Left cardiac atrium (tissue), 4 donors: ENCODE measurements at regions not wholly inside any gene's neighbourhood (a gene's known extent, or its start where the extent isn't known, plus 50 kb on each side); places are given as distances from the start of the nearest gene placed in this dataset.

Experiments used
- ATAC-seq, 2 donors: fragments of 200-7000 bp; cut with Tn5 transposase; one replicate each; pipeline ENCODE4 v1.9.1; 2020; ENCODE audit warnings: mild to moderate bottlenecking in 2 of 2, moderate library complexity in 2 of 2
- DNase-seq: peaks from one replicate; pipeline ENCODE4 v3.0.0-alpha.2; 2020
- intact Hi-C, 2 donors: fragments of 100-400 bp; cut with DNase I; formaldehyde crosslinking; loops; one replicate each; pipeline versions ENCODE4 v1.14.1 to v1.15.1; 2022 to 2023
- donor health status: DM: no; HTN: yes; CAD: no.
- donor health status: DM: no; HTN: yes; CAD: no; lungs with severe emphysema.
- donor health status: DM: yes; HTN: yes; CAD: no.
- donor health status: Dilated cardiomyopathy.

DNA sequence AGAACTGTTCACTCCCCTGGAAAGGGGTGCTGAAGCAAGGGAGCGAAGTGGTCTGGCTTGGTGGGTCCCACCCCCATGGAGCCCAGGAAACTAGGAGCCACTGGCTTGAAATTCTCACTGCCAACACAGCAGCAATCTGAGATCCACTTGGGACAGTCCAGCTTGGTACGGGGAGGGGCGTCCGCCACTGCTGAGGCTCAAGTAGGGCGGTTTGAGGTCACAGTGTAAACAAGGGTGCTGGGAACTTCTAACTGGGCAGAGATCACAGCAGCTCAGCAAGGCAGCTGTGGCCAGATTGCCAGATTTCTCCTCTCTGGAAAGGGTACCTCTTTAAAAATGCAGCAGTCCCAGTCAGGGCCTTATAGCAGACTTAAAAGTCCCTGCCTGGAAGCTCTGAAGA lies 53.9 kb upstream of the GALNTL6 start:
- intact Hi-C loops: no loop called here
- DNase-seq (no peak), ATAC-seq (no peak)

DNA sequence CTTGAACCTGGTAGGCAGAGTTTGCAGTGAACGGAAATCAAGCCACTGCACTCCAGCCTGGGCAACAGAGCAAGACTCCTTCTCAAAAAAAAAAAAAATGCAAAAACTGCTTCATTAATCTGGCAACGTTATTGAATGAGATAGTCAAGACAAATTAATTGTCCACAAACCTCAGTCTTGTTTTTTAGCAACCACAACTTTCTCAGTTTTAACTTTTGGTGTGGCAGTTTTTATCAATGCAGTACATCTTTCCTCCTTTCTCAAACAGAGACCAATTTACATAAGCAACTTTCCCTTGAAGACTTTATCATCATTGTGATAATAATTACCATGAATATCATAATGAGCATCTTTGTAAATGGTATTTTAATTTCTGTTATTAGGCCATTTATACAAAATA lies 61.7 kb upstream of the GALNTL6 start:
- no peak for DNase-seq
- intact Hi-C loops: no loop called here
- no peak for ATAC-seq

- intact Hi-C loops: no loop called here
- DNase-seq (no peak), ATAC-seq (no peak)
Measured at GRCh38 chr4:171746418-171746817, 66.8 kb upstream of the GALNTL6 start.

DNA sequence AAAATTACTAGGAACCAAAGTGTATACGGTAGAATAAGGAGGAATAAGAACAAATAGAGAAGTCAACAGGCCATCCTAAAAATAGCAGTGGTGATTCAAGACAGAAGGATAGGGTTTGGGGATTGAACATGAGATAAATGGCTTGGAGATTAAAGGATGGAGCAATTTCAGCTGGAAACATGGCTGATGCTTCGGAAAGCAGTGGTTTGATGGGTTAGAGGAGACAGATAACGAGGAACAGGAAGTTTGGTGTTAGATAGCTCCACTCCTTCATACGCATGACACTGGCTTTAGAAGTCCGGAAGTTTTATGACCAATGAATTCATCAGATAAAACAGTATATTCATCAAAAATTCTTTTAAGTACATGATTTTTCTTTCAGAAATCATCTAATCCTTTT lies 70.8 kb upstream of the GALNTL6 start:
- ATAC-seq: no peak
- no peak for DNase-seq
- intact Hi-C loops: no loop called here

- intact Hi-C loops: no loop called here
- ATAC-seq: no peak
- DNase-seq: no peak
Measured at GRCh38 chr4:171727185-171727584, 86.0 kb upstream of the GALNTL6 start.

DNA sequence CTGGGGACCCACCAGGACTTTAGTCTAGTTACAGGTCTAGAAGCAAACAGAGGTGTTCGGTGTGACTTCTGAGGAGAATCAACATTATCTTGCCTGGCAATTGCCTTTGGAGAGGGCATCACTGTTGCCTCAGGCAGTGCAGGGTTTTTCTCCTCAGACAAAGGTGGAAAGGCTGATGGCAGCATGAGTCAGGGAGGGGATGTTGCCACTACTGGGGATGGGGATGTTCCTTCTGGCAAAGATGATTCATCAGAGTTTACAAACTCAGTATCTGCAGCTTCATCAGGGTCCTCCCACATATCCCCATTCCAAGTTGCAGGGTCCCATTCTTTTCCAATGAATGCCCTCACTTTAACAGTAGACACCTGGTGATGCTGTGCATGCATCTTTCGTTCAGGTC lies 91.3 kb upstream of the GALNTL6 start:
- intact Hi-C loops: no loop called here
- DNase-seq (no peak), ATAC-seq (no peak)

DNA sequence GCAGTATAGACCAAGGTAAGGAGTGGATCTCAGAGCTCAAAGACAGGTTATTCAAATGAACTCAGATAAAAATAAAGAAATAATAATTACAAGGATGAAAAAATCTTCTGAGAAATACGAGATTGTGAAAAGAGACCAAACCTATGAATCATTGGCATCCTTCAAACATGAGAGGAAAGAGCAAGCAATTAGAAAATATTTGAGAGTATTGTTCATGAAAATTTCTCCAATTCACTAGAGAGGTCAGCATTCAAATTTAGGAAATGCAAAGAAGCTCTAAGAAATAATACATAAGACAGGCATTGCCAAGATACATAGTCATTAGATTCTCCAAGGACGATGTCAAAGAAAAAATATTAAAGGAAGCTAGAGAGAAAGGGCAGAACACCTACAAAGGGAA lies 93.5 kb upstream of the GALNTL6 start:
- intact Hi-C loops: no loop called here
- DNase-seq: no peak
- ATAC-seq: no peak

DNA sequence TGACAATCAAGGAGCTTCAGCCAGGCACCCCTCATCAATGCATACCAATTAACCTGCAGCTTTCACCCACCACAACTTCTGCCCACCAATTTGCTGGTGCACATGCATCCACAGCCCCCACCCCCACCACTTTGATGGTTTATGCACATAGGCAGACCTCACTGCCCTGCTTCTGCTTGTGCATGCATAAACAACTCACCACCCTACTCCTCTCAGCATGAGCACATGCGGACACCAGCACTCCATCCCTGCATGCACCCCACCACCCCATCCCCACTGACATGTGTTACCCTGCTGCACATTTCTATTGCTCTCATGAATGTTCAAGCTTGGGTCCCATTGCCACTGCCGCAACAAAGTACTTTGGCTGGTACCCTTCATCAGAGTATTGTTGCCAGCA lies 94.5 kb upstream of the GALNTL6 start:
- no peak for DNase-seq
- ATAC-seq: no peak

GRCh38 chr4:171718069-171718468 lies 95.1 kb upstream of the GALNTL6 start:
- DNase-seq: no peak
- ATAC-seq: no peak
- intact Hi-C loops: no loop called here

More for the DNA sequence above, 94.5 kb upstream of the GALNTL6 start:
- intact Hi-C loops: no loop called here

DNA sequence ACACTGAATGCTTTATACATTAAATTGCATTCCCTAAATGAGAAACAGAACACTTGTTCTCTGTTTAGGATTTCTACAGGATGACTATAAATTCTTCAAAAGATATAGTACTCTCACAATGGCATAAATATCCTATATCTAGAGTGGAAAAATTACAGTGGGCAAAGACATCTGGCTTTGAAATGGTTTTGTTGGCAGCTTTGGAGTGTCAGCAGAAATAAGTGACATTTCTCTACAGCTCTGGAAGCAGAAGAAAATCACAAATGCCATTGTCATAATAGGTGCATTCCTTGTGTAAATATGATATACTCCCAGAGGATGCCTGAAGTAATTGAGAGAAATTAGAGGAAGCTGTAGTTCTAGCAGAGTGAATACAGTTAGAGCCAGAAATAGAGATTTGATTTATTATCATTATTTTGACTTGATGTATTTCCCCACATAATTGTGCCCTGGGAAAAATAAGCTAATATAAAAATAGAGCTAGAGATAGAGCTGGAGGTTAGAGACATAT lies 95.9 kb upstream of the GALNTL6 start:
- intact Hi-C loops: no loop called here
- no peak for ATAC-seq
- no peak for DNase-seq

- DNase-seq (no peak), ATAC-seq (no peak)
- intact Hi-C loops: no loop called here
Measured at GRCh38 chr4:171715973-171716372, 97.2 kb upstream of the GALNTL6 start.

DNA sequence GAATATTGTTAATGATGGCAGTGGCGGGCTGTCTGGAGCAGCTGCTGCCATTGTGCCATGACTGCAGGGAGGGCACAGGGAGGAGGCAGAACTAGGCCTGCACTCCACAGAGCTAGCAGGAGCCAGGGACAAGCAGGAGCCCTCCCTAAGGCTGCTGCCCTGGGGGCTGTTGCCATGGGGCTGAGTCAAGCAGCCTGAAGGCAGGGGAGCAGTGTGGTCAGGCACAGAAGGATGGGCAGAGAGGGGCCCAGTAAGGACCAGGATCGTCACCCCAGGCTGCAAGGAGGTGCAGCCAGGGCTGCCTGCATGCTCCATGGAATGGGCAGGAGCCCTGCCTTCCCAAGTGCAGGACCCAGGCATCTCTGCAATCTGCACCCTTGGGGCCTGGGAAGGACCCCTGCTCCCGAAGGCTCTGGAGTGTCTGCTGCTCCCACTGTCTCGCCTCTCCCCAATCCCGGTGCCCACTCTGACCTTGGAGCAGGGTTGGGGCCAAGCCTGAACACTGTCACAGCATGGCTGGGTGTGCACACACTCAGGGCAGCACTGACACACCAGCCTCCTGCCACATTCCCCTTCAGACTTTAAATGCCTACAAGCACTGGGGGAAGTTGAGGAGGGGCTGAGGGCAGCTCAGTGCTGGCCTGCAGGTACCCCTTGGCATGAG lies 98.3 kb upstream of the GALNTL6 start:
- no peak for ATAC-seq
- no peak for DNase-seq
- intact Hi-C loops: no loop called here

GRCh38 chr4:171710743-171711142 lies 102.5 kb upstream of the GALNTL6 start:
- DNase-seq: no peak

DNA sequence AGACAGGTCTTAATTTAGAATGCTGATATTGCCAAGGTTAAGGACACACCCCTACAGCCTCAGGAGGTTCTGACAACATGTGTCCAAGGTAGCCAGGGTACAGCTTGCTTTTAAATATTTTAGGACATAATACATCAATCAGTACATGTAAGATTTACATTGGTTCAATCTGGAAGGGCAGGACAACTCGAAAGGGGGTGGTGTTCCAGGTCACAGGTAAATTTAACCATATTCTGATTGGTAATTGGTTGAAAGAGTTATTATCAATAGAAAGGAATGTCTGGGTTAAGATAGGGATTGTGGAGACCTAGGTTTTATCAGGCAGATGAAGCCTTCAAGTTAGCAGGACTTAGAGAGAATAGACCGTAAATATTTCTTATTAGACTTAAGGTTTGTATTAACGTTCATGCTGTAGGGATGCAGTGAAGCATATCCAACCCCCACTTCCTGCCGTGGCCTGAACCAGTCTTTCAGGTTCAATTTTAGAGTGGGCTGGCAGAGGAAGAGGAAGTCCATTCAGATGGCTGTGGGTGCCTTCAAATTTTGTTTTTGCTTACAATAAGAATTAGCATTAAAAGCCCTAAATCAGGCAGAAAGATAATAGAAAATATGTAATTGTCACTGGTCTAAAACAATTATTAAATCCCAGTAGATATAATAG lies 136.5 kb upstream of the GALNTL6 start:
- no peak for DNase-seq
- intact Hi-C loops: no loop called here
- ATAC-seq: no peak

More at GRCh38 chr4:171710743-171711142, 102.5 kb upstream of the GALNTL6 start:
- ATAC-seq: no peak
- intact Hi-C loops: no loop called here

- ATAC-seq (no peak), DNase-seq (no peak)
- intact Hi-C loops: no loop called here
Measured at GRCh38 chr4:171674781-171675180, 138.4 kb upstream of the GALNTL6 start.

DNA sequence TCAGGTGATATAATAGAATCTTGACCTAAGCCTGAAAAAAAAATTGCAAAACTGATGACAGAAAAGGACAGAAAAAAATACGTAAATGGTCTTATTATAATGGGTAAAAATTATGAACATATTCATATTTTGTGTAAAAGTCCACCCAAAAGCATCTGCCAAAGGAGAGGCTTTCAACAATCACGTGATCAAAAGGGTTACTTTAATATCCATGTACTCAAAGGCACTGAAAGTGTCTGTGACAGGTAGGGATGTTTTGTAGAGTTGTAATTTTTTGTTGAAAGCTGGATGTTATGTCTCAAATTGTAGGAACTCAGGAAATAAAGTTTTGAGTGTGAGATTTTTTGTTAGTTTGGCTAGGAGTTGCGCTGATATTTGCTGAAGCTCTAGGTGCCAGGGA lies 144.8 kb upstream of the GALNTL6 start:
- DNase-seq (no peak), ATAC-seq (no peak)
- intact Hi-C loops: no loop called here

DNA sequence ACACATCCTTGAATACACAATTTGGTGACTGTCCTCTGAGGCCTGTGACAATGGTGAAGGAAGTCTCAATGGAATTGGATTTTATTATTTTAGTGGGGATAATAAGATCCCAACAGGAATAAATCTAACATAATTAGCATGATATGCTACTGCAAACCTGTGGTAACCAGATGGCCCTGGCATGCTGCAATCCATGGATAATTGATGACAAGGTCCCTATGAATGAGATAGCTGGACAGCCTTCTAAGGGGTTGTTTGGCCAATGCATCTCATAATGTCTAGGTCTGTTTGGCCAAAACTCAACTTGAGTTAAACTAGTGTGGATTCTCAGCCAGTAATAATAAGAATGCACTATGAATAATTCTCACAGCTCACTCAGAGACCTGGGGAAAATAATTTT lies 145.3 kb upstream of the GALNTL6 start:
- ATAC-seq (no peak), DNase-seq (no peak)
- intact Hi-C loops: no loop called here

DNA sequence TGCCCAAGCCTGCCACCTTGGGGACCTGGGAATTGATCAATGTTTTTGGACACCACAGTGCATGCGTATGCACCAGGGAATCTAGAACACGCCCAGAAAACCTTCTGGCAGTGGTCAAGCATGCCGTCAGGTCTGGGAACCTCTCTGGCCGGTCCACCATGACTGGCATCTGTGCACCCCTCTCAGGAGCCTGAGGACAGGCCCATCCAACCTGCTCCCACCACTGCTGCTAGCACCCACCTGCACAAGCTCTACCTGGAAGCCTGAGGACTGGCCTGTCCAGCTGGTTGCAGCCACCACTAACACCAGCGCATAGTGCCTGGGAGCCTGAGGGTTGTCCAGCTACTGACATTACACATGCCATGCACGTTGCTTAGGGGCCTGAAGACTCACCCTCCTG lies 162.1 kb upstream of the GALNTL6 start:
- DNase-seq (no peak), ATAC-seq (no peak)
- intact Hi-C loops: no loop called here

DNA sequence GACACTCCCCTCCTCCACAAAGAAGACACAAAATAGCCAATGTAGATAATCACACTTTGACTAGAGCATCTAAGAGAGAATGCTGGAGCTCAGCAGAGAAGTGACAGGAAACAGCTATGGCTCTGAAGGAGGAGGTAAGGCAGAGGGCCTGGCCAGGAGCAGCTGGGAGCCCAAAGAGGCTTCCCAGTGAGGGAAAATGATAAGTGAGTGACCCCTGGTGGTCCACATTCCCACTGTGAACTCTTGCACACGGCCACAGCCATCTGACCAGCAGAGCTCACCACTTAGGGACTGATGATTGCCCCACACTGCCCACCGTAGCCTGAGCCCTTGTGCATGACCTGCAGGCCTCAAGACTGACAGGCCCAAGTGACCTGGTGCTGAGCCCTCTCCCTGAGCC lies 162.7 kb upstream of the GALNTL6 start:
- no peak for ATAC-seq
- intact Hi-C loops: no loop called here
- no peak for DNase-seq

GRCh38 chr4:171648926-171649325 lies 164.3 kb upstream of the GALNTL6 start:
- ATAC-seq (no peak), DNase-seq (no peak)
- intact Hi-C loops: no loop called here

DNA sequence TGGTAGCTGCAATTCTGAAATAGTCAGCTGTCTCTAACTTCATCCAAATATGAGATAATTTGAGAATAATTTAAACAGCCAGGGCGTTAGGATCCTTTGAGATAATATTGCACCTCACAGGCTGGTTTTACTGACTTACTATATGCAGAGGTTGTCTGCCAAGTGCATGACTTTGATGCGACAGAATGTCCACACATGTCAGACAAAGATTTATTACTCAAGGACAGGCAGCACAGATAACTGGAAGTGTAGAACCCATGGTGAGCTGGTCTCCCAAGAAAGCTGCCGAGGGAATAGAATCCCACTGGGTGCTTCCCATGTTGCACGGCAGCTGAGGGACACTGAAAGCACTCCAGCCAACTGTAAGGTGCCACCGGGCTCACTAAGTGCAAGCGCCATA lies 166.2 kb upstream of the GALNTL6 start:
- ATAC-seq: no peak
- no peak for DNase-seq
- intact Hi-C loops: no loop called here
